DMS53 (cell line): ENCODE measurements at regions not wholly inside any gene's neighbourhood (a gene's known extent, or its start where the extent isn't known, plus 50 kb on each side); places are given as distances from the start of the nearest gene placed in this dataset.

Experiments
- DNase-seq: peaks from one replicate; lab custom pipeline; 2025; lab: John Stamatoyannopoulos, UW

- no peak for DNase-seq
Measured at GRCh38 chr11:116442238-116442752, 330.5 kb downstream of the BUD13 start.

GRCh38 chr11:116439361-116439677, 333.5 kb downstream of the BUD13 start:
- no peak for DNase-seq

DNA sequence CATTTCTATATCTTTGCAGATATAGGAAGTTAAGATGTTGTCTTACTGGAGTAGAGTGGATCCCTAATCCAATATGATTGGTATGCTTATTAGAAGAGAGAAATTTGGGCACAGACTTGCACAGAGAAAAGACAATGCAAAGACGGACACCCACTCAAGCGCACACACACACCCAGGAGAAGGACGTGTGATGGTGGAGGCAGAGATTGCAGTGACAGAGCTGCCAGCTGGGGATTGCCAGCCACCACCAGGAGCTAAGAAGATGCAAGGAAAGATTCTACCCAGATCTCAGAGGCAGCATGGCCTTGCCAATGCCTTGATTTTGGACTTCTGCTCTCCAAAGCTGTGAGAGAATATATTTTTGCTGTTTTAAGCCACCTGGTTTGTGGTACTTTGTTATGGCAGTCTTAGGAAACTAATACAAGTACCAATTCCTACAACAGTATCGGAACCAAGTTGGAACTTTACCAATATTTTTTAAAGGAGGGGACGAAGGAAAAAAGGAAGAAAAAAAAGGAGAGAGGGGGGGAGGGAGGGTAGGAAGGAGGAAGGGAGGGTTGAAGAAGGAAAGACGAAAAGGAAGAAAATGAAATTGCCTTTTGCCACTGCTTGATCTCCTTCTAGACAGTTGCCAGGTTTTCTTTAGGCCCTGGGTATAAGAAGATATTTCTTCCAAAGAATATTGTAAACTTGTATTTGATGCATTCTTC, 334.0 kb downstream of the BUD13 start:
- DNase-seq: no peak

GRCh38 chr11:116434986-116435385, 337.8 kb downstream of the BUD13 start:
- DNase-seq: no peak

DNA sequence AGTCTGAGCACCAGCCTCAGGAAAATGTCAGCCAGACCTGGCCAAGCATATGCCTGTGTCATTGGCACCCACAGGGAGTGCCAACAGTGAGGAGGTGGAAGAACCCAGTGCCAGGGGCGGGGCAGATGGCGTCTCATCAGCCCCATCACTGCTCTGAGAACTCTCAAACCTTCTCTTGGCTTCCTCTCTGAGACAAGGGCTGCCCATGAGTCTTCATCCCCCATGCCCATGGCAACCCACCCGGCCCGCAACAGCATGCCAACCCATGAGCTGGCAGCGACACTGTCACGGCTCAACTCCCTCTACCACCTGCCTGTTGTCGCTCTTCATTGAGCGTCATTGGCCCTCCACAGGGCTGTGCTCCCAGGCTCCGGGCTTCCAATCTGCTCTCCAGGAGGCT, 340.5 kb downstream of the BUD13 start:
- DNase-seq: no peak

- no peak for DNase-seq
Measured at GRCh38 chr11:116431842-116432241, 340.9 kb downstream of the BUD13 start.

DNA sequence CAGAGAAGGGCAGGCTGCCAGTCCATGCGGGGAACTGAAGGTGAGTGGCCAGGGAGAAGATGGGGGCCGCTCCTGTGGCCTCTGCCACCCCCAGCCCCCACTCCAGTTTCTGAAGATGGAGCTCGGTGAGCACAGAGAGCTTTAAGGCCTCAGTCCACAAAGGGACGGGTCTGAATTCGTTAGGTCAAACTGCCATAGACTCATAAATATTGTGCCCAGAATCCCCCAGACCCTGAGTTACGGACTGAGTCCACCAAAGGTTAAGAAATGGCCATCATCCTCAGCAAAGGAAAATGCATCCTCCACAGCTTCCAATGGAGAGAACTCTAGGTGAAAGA, 344.2 kb downstream of the BUD13 start:
- no peak for DNase-seq

DNA sequence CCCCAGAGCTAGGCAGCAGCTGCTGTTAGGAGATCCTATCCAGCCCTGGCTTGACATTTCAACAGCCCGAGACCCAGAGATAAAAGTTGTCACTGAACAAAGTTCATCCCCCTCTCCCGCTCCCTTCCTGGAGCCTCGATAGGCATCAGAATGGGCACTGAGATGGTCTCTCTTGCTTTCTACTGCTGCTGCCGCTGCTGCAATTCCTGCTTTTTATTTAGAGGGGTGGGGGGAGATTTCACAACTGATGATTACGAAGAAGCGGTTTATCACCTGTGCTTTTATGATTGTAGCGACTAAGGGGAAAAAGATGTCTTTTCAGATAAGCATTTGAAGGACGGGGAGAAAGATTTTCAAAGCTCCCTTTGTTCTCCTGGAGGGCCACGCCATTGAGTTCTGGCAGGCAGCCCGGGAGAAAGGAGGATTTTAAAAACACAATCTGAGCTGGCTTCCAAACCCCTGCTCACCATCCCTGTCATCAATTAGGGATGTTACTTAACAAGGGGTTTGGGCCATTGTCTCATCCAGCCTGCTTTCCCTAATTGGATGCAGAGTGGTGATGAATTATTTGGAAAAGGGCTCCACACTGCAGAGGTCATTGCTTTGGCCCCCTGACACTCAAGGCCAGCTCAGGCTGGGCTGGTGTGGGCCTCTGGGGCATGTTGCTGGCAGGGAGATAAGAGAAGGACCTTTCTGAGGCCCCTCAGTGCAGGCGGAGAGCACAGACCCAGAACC, 344.7 kb downstream of the BUD13 start:
- no peak for DNase-seq

- no peak for DNase-seq
Measured at GRCh38 chr11:116427337-116427902, 345.4 kb downstream of the BUD13 start.

DNA sequence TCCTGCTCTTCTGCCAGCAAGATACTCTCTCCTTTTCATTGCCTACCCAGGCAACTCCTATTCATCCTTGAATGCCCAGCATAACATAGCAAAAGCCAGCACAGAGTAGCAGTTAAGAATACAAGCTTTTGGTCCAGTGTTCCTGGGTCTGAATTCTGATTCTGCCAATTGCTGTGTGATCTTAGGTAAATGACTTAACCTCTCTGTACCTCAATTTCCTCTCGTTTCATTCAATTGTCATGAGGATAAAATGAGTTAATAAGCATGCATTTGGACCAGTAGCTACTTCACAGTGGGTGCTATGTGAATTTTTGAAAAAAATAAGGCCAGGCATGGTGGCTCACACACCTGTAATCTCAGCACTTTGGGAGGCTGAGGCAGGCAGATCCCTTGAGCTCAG, 346.0 kb downstream of the BUD13 start:
- DNase-seq: no peak

DNA sequence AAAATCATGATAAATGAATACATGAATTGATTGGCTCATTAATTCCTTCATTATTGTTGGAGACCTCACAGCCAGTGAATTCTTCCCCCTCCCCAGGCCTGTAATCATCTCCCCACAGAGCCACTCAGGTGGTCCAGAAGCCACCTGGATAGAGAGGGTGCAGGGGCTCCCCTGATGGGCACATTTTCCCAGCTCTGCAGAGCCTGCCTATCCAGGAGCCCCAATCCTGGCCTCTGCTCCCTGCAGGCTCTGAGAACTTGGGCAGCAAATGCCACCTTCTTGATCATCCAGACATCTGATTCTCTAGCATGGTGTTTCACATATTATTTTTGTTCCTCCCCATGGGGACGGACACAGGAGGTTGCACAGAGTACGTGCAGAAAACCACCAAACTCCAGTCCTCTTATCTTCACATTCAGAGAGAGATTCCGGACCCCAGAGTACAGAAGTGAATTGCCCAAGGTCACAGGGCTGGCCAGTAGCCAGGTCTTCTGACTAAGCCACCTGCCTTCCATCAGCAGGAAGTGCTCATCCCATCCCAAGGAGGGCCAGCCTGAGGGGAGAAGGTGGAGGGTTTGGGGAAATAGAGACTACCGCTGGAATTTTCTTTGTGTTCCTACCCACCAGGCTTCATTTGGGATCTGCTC, 348.0 kb downstream of the BUD13 start:
- peak; percentile 34 for DNase-seq

GRCh38 chr11:116422956-116423600, 349.7 kb downstream of the BUD13 start:
- peak; percentile 29 for DNase-seq

GRCh38 chr11:116422556-116422955, 350.2 kb downstream of the BUD13 start:
- no peak for DNase-seq

DNA sequence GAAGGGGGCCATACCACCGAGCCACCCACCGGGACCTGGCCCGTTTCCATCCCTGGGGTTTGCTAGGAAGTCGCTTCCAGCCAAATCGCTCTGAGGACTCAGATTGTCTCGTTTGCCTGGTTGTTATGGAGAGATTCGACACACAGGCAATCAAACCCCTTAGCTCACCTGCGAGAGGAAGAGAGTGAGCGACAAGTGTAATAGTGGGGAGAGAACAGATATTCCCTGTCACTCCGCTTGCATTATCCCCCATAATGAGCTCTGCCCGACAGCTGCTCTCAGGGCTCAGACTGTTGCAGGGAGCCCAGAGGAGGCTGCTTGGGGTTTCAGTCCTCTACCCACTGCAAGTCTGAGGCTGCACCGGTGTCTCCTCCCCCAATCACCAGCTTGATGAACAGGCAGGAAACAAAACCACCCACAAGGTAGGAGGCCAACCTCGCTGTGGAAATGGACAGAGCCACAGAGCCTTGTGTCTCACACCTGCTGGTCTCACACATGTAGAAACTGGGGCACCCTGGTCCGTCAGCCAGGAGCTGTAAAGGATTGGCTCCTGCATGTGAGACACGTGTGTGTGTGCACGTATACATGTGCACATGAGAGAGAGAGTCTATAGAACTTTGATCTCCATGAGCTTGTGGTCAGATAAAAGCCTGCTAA, 351.1 kb downstream of the BUD13 start:
- DNase-seq: no peak

GRCh38 chr11:116420770-116421528, 351.8 kb downstream of the BUD13 start:
- peak; percentile 27 for DNase-seq

DNA sequence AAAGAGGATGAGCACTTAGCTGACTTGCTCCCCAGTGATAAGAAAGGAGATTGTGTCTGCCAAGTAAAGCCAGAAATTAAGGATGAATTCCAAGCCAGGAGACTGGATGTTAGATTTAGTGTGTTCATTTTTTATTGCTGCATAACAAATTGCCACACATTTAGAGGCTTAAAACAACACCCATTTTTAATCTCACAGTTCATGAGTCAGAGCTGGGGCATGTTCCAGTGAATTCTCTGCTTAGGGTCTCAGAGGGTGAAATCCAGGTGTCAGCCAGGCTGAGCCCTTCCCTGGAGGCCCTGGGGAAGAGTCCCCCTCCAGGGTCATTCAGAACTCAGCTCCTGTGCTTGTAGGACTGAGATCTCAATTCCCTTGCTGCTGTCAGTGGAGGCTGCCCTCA, 352.8 kb downstream of the BUD13 start:
- DNase-seq: no peak

DNA sequence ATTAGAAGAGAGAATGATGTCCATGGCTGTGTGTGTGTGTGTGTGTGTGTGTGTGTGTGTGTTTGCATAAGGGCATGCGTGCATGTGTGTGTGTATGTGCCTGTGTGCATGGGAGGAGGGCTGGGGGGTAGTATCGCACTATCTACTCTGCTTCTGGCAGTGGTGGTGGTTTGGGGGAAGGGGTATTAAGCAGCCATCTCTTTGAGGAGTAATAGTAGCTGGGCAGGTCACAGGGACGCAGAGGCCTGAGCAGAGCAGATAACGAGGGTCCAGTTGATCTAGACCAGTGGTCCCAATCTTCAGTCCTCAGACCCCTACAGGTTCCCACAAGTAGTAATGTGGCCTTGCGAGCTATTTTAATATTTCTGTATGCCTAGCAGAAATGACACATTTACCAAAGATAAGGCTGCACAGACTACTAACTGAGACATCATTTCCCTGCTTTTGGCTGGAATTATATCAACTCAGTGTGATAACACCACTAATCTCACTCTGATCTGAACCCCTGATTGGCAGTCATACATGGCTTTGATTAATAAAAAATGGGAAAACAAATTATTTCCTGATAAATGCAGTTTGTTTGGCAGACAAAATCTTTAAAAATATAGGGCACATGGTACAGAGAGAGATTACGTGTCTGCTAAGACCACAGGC, 354.3 kb downstream of the BUD13 start:
- DNase-seq: no peak

DNA sequence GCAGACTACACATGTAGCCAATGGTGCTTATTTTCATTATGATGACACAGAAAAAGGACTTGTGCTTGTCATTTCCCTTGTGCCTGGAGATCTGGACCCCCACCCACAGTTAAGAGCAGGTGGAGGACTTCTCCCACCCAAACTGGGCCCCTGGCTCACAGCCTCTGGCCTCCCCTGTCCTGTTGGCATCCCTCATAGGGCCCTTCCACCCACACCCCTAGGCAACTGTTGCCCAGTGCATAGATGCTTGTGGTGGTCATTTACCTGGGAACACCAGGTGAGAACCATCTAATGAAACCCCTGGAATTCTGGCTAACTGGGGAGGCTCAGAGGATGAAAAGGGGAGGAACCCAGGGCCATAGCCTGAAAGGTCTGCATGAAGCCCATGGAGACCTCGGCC, 355.9 kb downstream of the BUD13 start:
- DNase-seq: no peak

DNA sequence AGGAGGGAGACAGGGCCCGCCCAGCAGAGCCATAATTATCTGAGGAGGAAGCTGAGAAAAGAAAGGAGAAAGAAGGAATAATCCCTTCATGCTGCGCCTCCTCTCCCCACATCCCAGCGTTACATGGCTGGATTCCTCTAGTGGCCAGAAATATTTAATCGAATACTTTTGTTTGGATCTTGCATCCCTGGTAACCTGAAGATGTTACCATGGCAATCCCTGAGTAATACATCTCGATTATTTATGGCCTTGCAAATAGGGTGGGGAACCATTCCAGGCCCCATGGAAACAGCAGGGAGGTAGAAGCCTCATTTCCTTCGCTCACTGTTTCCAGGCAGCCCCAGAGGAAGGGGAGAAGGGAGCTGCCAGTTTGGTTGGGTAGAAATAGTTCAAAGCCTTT, 357.7 kb downstream of the BUD13 start:
- peak; percentile 49 for DNase-seq

DNA sequence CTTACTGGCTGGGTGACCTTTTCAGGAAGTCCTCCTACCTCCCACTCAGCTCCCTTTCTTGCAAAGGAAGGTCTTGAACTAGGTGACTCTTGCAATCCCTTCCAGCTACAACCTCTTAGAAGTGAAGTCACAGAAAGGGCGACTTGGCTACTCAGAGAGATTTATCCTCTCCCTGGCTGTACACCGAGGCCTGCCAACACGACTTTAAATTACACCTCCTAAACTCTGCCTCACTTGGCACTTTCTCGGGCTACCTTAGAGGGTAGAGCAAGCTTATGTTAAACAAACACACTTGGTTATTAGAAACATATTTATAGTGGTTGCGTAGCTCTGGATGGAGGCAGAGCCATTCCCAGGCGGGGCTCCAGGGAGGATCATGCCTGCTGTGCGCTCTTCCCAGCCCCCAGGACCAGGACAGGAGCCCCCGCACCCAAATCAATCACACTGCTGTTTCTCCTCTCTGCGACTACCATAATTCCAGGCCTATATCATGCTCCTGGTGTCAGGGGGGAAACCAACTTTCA, 358.4 kb downstream of the BUD13 start:
- no peak for DNase-seq
